DND-41 (cell line): ENCODE measurements at regions not wholly inside any gene's neighbourhood (a gene's known extent, or its start where the extent isn't known, plus 50 kb on each side); places are given as distances from the start of the nearest gene placed in this dataset.

Experiments
- CTCF ChIP-seq: IDR thresholded peaks from 2 replicates; pipeline ENCODE4 v1.5.1; 2012; ENCODE audit warnings: borderline replicate concordance, low read length, moderate library complexity, mild to moderate bottlenecking; ENCODE audit not compliant: poor library complexity, severe bottlenecking; ENCODE audit errors: extremely low read depth
- EZH2 ChIP-seq: IDR thresholded peaks from 3 replicates; pipeline ENCODE4 v1.6.1; 2012; ENCODE audit warnings: borderline replicate concordance, low read depth, mild to moderate bottlenecking, moderate library complexity, low read length, inconsistent platforms; ENCODE audit not compliant: severe bottlenecking

GRCh38 chr10:3364768-3365480, 192.3 kb upstream of the PITRM1 start:
- no peak for TF ChIP-seq EZH2
- no peak for TF ChIP-seq CTCF
